Stimulated activated naive CD8-positive, alpha-beta T cell treated with anti-CD3 and anti-CD28 coated beads, Interleukin-15, amount 100 ng/mL, for 72 hours (primary cell): ENCODE measurements at regions not wholly inside any gene's neighbourhood (a gene's known extent, or its start where the extent isn't known, plus 50 kb on each side); places are given as distances from the start of the nearest gene placed in this dataset.

Experiments used
- ATAC-seq: fragments of 150-1000 bp; cut with Tn5 transposase; 2 replicates; pipeline ENCODE4 v1.10.0; 2021; ENCODE audit warnings: mild to moderate bottlenecking, moderate library complexity
- DNase-seq, 2 donors: peaks; one replicate each; pipeline ENCODE4 v3.0.0; 2021 to 2022
- H3K27ac Mint-ChIP-seq, 2 donors: one replicate each; pipeline ENCODE4 v1.8.0; 2022; ENCODE audit warnings: mild to moderate bottlenecking in 2 of 2, mixed read lengths in 2 of 2, moderate library complexity in 2 of 2
- H3K27me3 Mint-ChIP-seq: one replicate; pipeline ENCODE4 v1.8.0; 2022; ENCODE audit warnings: mixed read lengths
- H3K4me1 Mint-ChIP-seq: one replicate; pipeline ENCODE4 v1.8.0; 2022; ENCODE audit warnings: mild to moderate bottlenecking, mixed read lengths
- H3K4me3 Mint-ChIP-seq, 2 donors: one replicate each; pipeline ENCODE4 v1.8.0; 2022; ENCODE audit warnings: mild to moderate bottlenecking in 2 of 2, mixed read lengths in 2 of 2, moderate library complexity in 1 of 2
- H3K9me3 Mint-ChIP-seq, 2 donors: one replicate each; pipeline ENCODE4 v1.8.0; 2022; ENCODE audit warnings: mixed read lengths in 2 of 2

- Mint-ChIP-seq H3K4me1 (no peaks in the 10 kb centered on the region), H3K27ac (no peak overlapping the region), H3K9me3 (no peaks in the 10 kb centered on the region), H3K27me3 (peaks cover 19% of the 10 kb centered on the region), H3K4me3 (no peak overlapping the region)
- DNase-seq (no peak), ATAC-seq (no peak)
Measured at GRCh38 chr6:47112317-47112716, 70.2 kb upstream of the ADGRF1 start.

GRCh38 chr6:47111685-47112084, 69.6 kb upstream of the ADGRF1 start:
- Mint-ChIP-seq H3K9me3 (no peaks in the 10 kb centered on the region), H3K27ac (no peak overlapping the region), H3K4me1 (no peaks in the 10 kb centered on the region), H3K27me3 (peaks cover 19% of the 10 kb centered on the region), H3K4me3 (no peak overlapping the region)
- DNase-seq (no peak), ATAC-seq (no peak)

- no peak for ATAC-seq
- H3K9me3 Mint-ChIP-seq, result no peaks in the 10 kb centered on the region
- peaks cover 19% of the 10 kb centered on the region for H3K27me3 Mint-ChIP-seq
- H3K4me1 Mint-ChIP-seq, result no peaks in the 10 kb centered on the region
- no peak overlapping the region for H3K4me3 Mint-ChIP-seq
- H3K27ac Mint-ChIP-seq, result no peak overlapping the region
- DNase-seq, result no peak
Measured at GRCh38 chr6:47109281-47109680, 67.1 kb upstream of the ADGRF1 start.

DNA sequence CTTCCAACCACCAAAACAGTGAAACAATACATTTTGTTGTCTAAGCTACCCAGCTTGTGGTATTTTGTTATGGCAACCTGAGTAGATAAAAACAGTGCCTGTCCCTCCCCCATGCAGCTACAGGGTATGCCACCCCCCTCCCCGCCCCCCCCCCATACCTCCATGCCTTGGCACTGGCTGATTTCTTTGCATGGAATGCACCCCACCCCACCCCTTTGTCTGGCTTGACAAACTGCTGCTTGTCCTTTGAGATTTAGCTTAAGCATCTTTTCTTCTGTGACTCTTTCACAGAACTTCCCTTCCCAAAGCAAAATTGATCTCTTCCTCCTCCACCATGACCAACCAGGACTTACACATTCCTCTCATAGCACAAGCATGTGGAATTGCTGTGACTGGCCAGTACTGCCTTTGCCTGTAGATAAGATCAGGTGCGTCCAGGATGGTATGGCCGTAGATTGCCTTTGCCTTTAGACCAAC, 64.6 kb upstream of the ADGRF1 start:
- peaks cover 21% of the 10 kb centered on the region for H3K27me3 Mint-ChIP-seq
- no peak for ATAC-seq
- H3K27ac Mint-ChIP-seq, result no peak overlapping the region
- DNase-seq, result no peak
- no peak overlapping the region for H3K4me3 Mint-ChIP-seq
- H3K9me3 Mint-ChIP-seq, result no peaks in the 10 kb centered on the region
- no peaks in the 10 kb centered on the region for H3K4me1 Mint-ChIP-seq

GRCh38 chr6:47106216-47106615, 64.1 kb upstream of the ADGRF1 start:
- Mint-ChIP-seq H3K27ac (no peak overlapping the region), H3K4me1 (no peaks in the 10 kb centered on the region), H3K4me3 (no peak overlapping the region), H3K27me3 (peaks cover 16% of the 10 kb centered on the region), H3K9me3 (no peaks in the 10 kb centered on the region)
- ATAC-seq (no peak), DNase-seq (no peak)

DNA sequence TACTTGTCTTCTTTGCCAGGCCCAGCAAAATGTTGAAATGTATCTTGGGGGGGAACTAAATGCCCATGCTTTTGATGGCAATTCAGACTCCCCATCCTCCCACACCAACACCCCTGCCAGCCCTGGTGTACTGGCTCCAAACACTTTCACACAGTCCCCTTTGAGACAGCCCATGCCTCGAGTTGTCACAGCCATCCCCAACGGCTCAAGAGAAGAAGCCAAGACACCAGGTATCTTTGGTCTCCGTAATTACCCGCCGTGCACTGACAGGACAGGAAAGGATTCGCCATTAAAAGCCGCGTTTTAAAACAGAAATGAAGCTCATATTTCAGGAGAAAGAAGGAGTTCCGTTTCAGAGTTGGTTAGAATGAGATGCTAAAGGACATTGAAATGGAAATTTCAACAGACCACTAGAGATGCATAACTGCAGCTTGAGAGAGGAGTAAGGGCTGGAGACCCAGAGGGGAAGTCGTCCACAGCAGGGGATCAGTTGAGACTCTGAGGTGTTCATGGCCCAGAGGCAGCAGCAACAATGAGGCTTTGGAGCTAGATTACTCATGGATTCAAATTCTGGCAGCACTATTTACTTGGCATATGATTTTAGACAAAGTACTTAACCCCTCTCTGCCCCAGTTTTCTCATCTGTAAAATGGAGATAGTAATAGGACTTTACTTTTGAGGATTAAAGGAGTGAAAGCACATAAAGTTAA, 63.5 kb upstream of the ADGRF1 start:
- H3K27me3 Mint-ChIP-seq, result peaks cover 16% of the 10 kb centered on the region
- H3K4me3 Mint-ChIP-seq, result no peak overlapping the region
- H3K4me1 Mint-ChIP-seq, result no peaks in the 10 kb centered on the region
- DNase-seq (no peak), ATAC-seq (no peak)
- no peak overlapping the region for H3K27ac Mint-ChIP-seq
- H3K9me3 Mint-ChIP-seq, result no peaks in the 10 kb centered on the region

GRCh38 chr6:47103931-47104330, 61.8 kb upstream of the ADGRF1 start:
- peaks cover 16% of the 10 kb centered on the region for H3K27me3 Mint-ChIP-seq
- H3K9me3 Mint-ChIP-seq, result no peaks in the 10 kb centered on the region
- no peaks in the 10 kb centered on the region for H3K4me1 Mint-ChIP-seq
- DNase-seq (no peak), ATAC-seq (no peak)
- H3K4me3 Mint-ChIP-seq, result no peak overlapping the region
- H3K27ac Mint-ChIP-seq, result no peak overlapping the region

DNA sequence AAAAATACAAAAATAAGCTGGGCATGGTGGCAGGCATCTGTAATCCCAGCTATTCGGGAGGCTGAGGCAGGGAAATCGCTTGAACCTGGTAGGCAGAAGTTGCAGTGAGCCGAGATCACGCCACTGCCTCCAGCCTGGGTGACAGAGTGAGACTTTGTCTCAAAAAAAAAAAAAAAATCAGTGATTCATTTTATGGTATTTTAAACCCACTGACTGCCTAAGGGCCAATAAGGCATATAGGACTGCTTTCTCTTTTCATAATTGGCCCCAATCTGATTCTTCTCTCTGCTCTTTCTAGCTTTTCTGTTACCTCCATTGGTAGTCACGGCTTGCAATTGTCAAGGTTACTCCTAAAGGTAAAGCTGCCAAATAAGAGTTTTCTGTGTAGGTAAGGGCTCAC, 60.2 kb upstream of the ADGRF1 start:
- Mint-ChIP-seq H3K4me3 (no peak overlapping the region), H3K27ac (no peak overlapping the region), H3K9me3 (no peaks in the 10 kb centered on the region)

DNA sequence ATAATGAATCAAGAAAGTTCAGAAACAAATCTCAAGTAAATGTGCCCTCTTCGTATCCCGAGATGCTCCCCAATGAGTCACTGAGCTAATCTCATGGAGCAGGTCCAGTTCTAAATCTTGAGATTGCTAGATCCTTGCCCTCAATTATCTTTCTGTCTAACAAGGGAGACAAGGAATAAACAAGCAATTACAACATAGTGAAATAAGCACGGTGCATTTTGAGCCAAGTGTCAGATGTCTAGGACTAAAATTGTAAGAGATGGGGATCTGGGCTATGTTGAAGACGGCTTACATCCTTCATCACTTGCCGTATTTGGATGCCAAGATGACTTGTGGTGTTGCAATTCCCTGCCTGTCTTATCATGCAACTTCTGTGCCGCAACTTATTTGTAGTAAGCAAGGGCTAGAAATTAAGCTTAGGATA, 56.5 kb upstream of the ADGRF1 start:
- Mint-ChIP-seq H3K27ac (no peak overlapping the region), H3K9me3 (no peaks in the 10 kb centered on the region), H3K27me3 (peaks cover 5% of the 10 kb centered on the region), H3K4me1 (no peaks in the 10 kb centered on the region), H3K4me3 (no peak overlapping the region)
- ATAC-seq (no peak), DNase-seq (no peak)

More for the DNA sequence above, 60.2 kb upstream of the ADGRF1 start:
- Mint-ChIP-seq H3K4me1 (no peaks in the 10 kb centered on the region), H3K27me3 (peaks cover 8% of the 10 kb centered on the region)
- no peak for DNase-seq
- ATAC-seq, result no peak

GRCh38 chr6:47097092-47097945, 55.2 kb upstream of the ADGRF1 start:
- ATAC-seq (peak; percentile 95), DNase-seq (peak; percentile 33 to 57)
- no peak overlapping the region for H3K27ac Mint-ChIP-seq
- no peaks in the 10 kb centered on the region for H3K27me3 Mint-ChIP-seq
- no peaks in the 10 kb centered on the region for H3K9me3 Mint-ChIP-seq
- H3K4me3 Mint-ChIP-seq, result no peak overlapping the region
- H3K4me1 Mint-ChIP-seq, result no peaks in the 10 kb centered on the region

DNA sequence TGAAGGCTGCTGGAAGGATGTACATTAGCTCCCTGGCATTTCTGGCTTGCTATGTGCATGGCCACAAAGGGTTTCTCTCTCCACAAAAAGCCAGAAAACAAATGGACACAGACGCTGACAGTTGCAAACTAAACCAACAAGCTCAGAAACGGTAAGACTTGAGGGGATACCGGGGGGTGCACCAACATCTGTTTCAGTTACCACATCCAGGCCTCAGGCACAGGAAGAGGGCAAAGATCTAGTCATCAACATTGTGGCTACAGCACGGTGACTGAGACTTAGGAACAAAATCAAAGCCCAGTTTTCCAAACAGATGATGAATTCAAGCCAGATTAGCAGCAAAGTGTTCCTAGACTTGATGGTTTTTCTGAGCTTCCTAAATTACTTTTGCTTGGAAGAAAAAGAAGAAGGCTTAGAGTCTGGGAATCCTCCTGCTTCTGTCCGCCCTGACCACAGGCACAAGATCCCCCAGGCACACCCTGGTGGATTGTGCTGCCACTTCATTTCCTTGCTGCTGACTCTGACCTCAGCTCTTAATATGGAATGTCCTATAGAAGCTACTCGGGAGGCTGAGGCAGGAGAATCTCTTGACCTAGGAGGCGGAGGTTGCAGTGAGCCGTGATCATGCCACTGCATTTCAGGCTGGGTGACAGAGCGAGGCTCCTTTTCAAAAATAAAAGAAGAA, 54.2 kb upstream of the ADGRF1 start:
- DNase-seq, result no peak
- Mint-ChIP-seq H3K9me3 (no peaks in the 10 kb centered on the region), H3K27ac (no peak overlapping the region), H3K27me3 (no peaks in the 10 kb centered on the region), H3K4me3 (no peak overlapping the region), H3K4me1 (no peaks in the 10 kb centered on the region)
- no peak for ATAC-seq

DNA sequence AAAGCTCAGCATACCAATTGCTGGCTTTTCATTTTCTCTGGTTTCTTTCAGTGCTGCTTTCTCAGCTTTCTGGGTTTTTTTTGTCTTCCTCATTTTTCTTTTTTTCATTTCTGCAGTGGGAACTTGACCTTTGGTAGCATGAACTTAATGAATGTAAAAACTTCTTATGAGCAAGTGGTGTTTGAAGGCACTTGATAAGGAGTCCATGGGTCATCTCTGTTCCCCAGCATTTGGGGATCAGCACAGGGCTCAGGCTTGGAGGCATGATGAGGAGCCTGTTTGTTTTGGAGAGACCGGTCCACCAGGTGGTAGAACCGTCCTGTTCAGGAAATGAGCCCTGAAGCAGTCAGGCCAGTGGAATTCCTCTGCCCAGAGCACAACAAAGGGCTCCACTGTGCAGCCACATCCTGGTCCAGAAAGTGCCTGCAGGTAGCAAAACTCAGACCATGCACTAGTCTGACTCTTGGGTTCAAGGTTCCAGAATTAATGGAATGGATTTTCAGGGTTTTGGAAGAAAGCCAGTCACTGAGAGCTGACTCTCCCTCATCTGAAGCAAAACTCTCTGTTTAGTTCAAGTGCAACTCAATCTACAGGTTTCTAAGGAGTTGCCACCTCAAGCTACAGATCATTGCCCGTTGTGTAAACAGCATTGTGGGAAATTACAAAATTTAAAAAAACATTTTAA, 52.3 kb upstream of the ADGRF1 start:
- DNase-seq, result no peak
- H3K27ac Mint-ChIP-seq, result no peak overlapping the region
- H3K27me3 Mint-ChIP-seq, result no peaks in the 10 kb centered on the region
- no peak for ATAC-seq
- no peaks in the 10 kb centered on the region for H3K4me1 Mint-ChIP-seq
- no peak overlapping the region for H3K4me3 Mint-ChIP-seq
- no peaks in the 10 kb centered on the region for H3K9me3 Mint-ChIP-seq

DNA sequence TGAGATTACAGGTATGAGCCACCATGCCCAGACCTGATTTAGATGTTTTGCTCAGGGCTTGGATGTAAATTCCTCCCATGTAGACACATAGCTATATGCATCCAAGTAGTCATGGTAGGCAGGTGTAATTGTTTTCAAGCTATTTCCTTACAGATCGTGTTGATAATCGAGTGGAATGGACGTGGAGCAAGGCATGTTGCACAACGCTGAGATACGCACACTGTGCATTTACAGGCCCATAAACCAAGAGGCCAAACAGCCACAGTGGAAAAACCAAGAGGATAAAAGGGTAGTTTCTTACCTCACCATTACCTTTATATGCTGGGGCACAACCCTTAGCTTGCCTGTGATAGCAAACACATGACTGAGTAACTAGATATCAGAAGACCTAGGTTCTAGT, 51.0 kb upstream of the ADGRF1 start:
- Mint-ChIP-seq H3K9me3 (no peaks in the 10 kb centered on the region), H3K4me1 (no peaks in the 10 kb centered on the region), H3K4me3 (no peak overlapping the region), H3K27me3 (no peaks in the 10 kb centered on the region), H3K27ac (no peak overlapping the region)
- no peak for ATAC-seq
- DNase-seq, result no peak

- Mint-ChIP-seq H3K27ac (peak overlapping the region in 1 of 2 donors; percentile 77), H3K9me3 (no peaks in the 10 kb centered on the region), H3K27me3 (no peaks in the 10 kb centered on the region), H3K4me1 (no peaks in the 10 kb centered on the region), H3K4me3 (no peak overlapping the region)
- no peak for ATAC-seq
- DNase-seq, result no peak
Measured at GRCh38 chr6:47091886-47092668, 49.9 kb upstream of the ADGRF1 start.
